Ovary (tissue), 7 donors: ENCODE measurements at regions not wholly inside any gene's neighbourhood (a gene's known extent, or its start where the extent isn't known, plus 50 kb on each side); places are given as distances from the start of the nearest gene placed in this dataset.
"Not testable (repeated sequence)": the region's sequence is repeated elsewhere in the genome, so short reads cannot be mapped to it uniquely, and the experiment has no call there.

ENCODE experiments used
- DNase-seq, 5 donors: peaks; one replicate each; pipeline ENCODE4 v3.0.0-alpha.2; 2019 to 2020
- H3K27ac ChIP-seq, 2 donors: fragments of 200-600 bp; one replicate each; pipeline versions ENCODE4 v1.5.1 to v1.8.0; 2019 to 2022
- H3K27me3 ChIP-seq: fragments of 200-600 bp; one replicate; pipeline ENCODE4 v1.8.0; 2022
- H3K36me3 ChIP-seq: fragments of 200-600 bp; sonication (generic); one replicate; pipeline ENCODE4 v1.5.1; 2019
- H3K4me1 ChIP-seq: one replicate; pipeline ENCODE4 v1.8.1; 2013; ENCODE audit warnings: mild to moderate bottlenecking, moderate library complexity; ENCODE audit not compliant: insufficient read depth
- H3K4me3 ChIP-seq: fragments of 200-600 bp; sonication (generic); one replicate; pipeline ENCODE4 v1.5.1; 2017
- H3K9me3 ChIP-seq, 2 donors: fragments of 200-600 bp in 1 of 2; sonication (generic) in 1 of 2; one replicate each; pipeline versions ENCODE4 v1.5.1 to v1.8.1; 2013 to 2019; ENCODE audit warnings: mild to moderate bottlenecking in 1 of 2, moderate library complexity in 1 of 2
- EP300 ChIP-seq: sonication (generic); formaldehyde crosslinking; IDR thresholded peaks from one replicate; pipeline ENCODE4 v1.6.1; 2017; ENCODE audit warnings: antibody characterized with exemption
- POLR2A ChIP-seq: fragments of 450-650 bp; IDR thresholded peaks from one replicate; pipeline ENCODE4 v1.6.1; 2017; ENCODE audit warnings: antibody characterized with exemption, mild to moderate bottlenecking, moderate library complexity
- WGBS, 3 donors: extraction: QIAGEN DNeasy Blood & Tissue Kit in 1 of 3; methylation state at CpG; one replicate each; pipeline versions ENCODE4 v1.1.5 to v1.1.7; 2013 to 2017; 5-methylcytosine and 5-hydroxymethylcytosine counted together
- intact Hi-C, 4 donors: fragments of 100-400 bp; cut with DNase I; formaldehyde crosslinking; loops; one replicate each; pipeline versions ENCODE4 v1.11.0 to v1.15.1; 2022 to 2023
- TF ChIP-seq, protein P1 (sequence below), 3 donors: fragments of 450-650 bp in 2 of 3; fragments of 200-600 bp in 1 of 3; IDR thresholded peaks; one replicate each; pipeline versions ENCODE4 v1.5.1 to v1.8.0; 2016 to 2022; ENCODE audit warnings: antibody characterized with exemption in 3 of 3, mild to moderate bottlenecking in 1 of 3
- donor health status: DM: no; HTN: no; CAD: no; lungs with moderate emphysema.
- donor health status: DM: no; HTN: no; CAD: no.
- donor health status: Bipolar disorder and iron deficiency.
- donor health status: DM: no; HTN: no; CAD: no.
- donor health status: DM: yes; HTN: yes; CAD: no.

DNA sequence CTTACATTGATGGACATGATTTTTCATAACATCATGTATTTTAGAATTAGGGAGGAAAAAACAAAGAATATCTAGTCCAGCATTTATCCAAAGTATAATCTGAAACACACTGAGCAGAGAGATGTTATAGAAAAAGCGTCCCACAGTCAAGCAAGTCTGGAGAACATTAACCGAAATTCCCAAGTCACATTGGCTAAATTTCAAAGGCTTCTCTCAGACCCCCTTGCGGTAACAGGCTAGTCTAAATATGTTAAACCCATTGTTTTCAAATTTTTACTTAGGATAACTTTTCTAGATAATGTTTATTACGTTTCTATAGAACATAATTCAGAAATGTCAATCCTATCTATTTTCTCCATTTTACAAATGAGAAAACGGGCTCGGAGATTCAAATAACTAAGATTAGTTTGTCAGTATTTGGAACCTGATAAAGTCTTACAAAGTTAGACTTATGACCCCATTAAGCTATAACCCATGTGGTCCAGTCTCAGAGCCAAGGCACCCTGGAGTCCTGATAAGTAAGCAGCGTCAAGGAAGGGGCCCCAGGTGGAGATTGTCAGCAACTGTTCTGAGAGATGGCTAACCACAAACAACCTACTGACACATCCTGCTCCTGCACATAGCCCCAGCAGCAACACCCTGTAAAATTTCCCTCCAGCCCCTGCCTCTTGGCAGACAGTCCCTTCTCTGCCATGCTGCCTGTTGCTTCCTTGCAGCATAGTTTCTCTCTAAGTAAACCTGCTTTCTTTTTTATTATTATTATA is 220.6 kb upstream of the TMEM260 start:
- H3K36me3 ChIP-seq = no peaks in the 10 kb centered on the region
- no peak for DNase-seq
- 33 to 46% (median 41%) methylated on average over 7 of the region's 7 CpGs for WGBS, 3 donors

GRCh38 chr14:56365663-56366062 is 213.9 kb upstream of the TMEM260 start:
- DNase-seq, H3K9me3 ChIP-seq, H3K4me1 ChIP-seq, H3K36me3 ChIP-seq, H3K27ac ChIP-seq, intact Hi-C loops, H3K27me3 ChIP-seq, H3K4me3 ChIP-seq: not testable (repeated sequence)
- 94 to 98% (median 95%) methylated on average over 1 of the region's 1 CpG for WGBS, 3 donors

More for the DNA sequence above, 220.6 kb upstream of the TMEM260 start:
- H3K27ac ChIP-seq = no peak overlapping the region
- no peak overlapping the region for H3K4me3 ChIP-seq
- peaks cover 7% of the 10 kb centered on the region for H3K4me1 ChIP-seq
- no peaks in the 10 kb centered on the region for H3K27me3 ChIP-seq
- intact Hi-C loops = no loop called here
- no peaks in the 10 kb centered on the region for H3K9me3 ChIP-seq
- TF ChIP-seq POLR2A (no peak), EP300 (no peak)
- TF ChIP-seq, protein P1, sequence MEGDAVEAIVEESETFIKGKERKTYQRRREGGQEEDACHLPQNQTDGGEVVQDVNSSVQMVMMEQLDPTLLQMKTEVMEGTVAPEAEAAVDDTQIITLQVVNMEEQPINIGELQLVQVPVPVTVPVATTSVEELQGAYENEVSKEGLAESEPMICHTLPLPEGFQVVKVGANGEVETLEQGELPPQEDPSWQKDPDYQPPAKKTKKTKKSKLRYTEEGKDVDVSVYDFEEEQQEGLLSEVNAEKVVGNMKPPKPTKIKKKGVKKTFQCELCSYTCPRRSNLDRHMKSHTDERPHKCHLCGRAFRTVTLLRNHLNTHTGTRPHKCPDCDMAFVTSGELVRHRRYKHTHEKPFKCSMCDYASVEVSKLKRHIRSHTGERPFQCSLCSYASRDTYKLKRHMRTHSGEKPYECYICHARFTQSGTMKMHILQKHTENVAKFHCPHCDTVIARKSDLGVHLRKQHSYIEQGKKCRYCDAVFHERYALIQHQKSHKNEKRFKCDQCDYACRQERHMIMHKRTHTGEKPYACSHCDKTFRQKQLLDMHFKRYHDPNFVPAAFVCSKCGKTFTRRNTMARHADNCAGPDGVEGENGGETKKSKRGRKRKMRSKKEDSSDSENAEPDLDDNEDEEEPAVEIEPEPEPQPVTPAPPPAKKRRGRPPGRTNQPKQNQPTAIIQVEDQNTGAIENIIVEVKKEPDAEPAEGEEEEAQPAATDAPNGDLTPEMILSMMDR (IDR thresholded peaks at IDR 0.05) = no peak

DNA sequence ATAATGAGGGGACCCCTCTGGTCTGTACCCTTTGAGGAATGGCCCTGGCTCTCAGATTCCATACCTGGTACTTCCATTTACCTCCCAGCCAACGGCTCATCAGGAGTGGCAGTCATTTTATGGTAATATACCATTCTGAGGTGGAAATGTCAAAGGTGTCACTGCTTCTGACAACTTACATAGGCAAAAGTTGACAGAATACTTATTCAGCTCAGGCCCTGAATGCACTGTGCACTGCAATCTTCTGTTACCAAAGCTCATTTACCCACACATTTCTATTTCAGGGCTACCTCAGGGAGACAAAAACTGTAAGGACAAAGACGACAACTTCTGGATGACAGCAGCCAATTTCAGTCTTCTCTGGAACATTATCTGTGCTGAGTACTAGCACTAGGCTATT is 212.2 kb upstream of the TMEM260 start:
- Histone ChIP-seq H3K4me1 (no peaks in the 10 kb centered on the region), H3K27me3 (no peaks in the 10 kb centered on the region), H3K4me3 (no peak overlapping the region), H3K36me3 (no peaks in the 10 kb centered on the region), H3K27ac (no peak overlapping the region), H3K9me3 (no peaks in the 10 kb centered on the region)
- no peak for DNase-seq
- intact Hi-C loops = no loop called here
- 88 to 98% (median 95%) methylated on average over 2 of the region's 2 CpGs for WGBS, 3 donors
- TF ChIP-seq, protein P1 (IDR thresholded peaks at IDR 0.05) = no peak
- no peak for TF ChIP-seq POLR2A
- no peak for TF ChIP-seq EP300

- no peak for DNase-seq
- no peak overlapping the region for H3K27ac ChIP-seq
- H3K9me3 ChIP-seq = no peaks in the 10 kb centered on the region
- no peak overlapping the region for H3K4me3 ChIP-seq
- 92 to 96% (median 95%) methylated on average over 3 of the region's 3 CpGs for WGBS, 3 donors
- no peaks in the 10 kb centered on the region for H3K36me3 ChIP-seq
- TF ChIP-seq EP300 = no peak
- TF ChIP-seq, protein P1 (IDR thresholded peaks at IDR 0.05) = no peak
- no peak for TF ChIP-seq POLR2A
- intact Hi-C loops = no loop called here
- peaks cover 1% of the 10 kb centered on the region for H3K4me1 ChIP-seq
- H3K27me3 ChIP-seq = no peaks in the 10 kb centered on the region
Observed at GRCh38 chr14:56371737-56372136, 207.9 kb upstream of the TMEM260 start.

- intact Hi-C loops = no loop called here
- WGBS, 3 donors = 90 to 100% (median 98%) methylated on average over 1 of the region's 1 CpG
- peaks cover 8% of the 10 kb centered on the region for H3K4me1 ChIP-seq
Observed at GRCh38 chr14:56374421-56374820, 205.2 kb upstream of the TMEM260 start.

More at GRCh38 chr14:56374421-56374820, 205.2 kb upstream of the TMEM260 start:
- no peak for DNase-seq
- Histone ChIP-seq H3K27ac (no peak overlapping the region), H3K36me3 (no peaks in the 10 kb centered on the region), H3K4me3 (no peak overlapping the region), H3K27me3 (no peaks in the 10 kb centered on the region), H3K9me3 (no peaks in the 10 kb centered on the region)
- TF ChIP-seq, protein P1 (IDR thresholded peaks at IDR 0.05) = no peak
- TF ChIP-seq POLR2A (no peak), EP300 (no peak)
